NCI-H1417 (cell line): ENCODE measurements at regions not wholly inside any gene's neighbourhood (a gene's known extent, or its start where the extent isn't known, plus 50 kb on each side); places are given as distances from the start of the nearest gene placed in this dataset.
A peak's percentile ranks its signal among the peaks of the same experiment; 100 is the strongest.
"Not testable (repeated sequence)": the region's sequence is repeated elsewhere in the genome, so short reads cannot be mapped to it uniquely, and the experiment has no call there.

ENCODE experiments used
- DNase-seq, 3 experiments: peaks; one replicate each; lab custom pipeline; 2025; lab: John Stamatoyannopoulos, UW

- DNase-seq: peak in 1 of 3 experiments; percentile 14
Observed at GRCh38 chr1:148264374-148265276, 112.5 kb upstream of the NBPF11 start.

- peak in 2 of 3 experiments; percentile 67 to 82 for DNase-seq
Observed at GRCh38 chr1:148263906-148264255, 111.8 kb upstream of the NBPF11 start.

DNA sequence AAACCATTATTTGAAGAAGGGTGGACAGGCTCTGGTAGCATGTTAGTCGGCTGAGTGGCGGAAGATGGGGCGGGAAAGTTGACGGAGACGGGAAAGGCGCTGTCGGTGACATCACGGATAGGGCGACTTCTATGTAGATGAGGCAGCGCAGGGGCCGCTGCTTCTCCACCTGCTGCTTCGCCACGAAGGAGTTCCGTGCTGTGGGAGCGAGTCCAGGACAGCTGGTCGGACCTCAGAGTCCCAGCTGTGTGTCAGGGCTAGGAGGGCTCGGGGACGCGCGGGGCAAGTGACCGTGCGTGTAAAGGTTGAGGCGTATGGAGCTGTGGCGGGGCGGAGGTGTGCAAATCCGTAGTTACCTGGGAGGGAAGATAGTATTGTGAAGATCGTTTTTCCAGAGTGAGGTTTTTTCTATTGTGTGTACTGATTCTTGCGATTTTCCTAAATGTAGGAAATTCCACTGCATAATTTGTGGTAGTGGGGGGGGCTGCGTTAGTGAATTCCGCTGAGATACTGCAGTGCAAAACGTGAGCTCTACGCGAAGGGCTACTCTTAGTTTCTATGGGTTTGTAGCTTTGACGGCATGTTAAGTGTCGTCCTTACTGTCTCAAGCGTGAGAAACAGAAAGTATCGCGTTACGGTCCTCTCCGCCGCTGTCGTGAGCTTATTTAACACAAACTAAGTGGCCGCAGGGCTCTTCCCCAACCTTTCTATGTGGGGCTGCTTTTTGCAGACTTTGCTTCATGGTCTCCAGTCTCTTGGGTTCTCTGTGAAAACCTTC lies 111.2 kb upstream of the NBPF11 start:
- DNase-seq: peak; percentile 74 to 94 (median 88)

DNA sequence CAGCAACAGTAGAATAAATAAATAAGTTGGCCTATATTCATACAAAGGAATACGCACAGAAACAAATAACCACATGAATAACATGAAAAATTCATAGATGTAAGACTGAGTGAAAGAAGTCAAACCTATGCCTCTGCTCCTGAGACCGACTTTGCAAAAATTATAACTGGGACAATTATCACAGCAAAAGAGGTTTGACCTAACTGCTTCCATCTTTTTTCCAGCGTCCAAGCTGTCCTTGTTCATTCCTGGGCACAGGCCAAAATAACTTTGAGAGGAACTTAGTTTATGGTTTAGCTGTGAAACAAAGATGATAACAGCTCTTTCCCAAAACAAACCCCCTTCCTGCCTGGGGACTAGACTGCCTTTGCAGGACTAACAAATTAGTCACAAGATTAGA lies 109.6 kb upstream of the NBPF11 start:
- DNase-seq: not testable (repeated sequence)

GRCh38 chr1:148257886-148258285 lies 105.8 kb upstream of the NBPF11 start:
- not testable (repeated sequence) for DNase-seq

GRCh38 chr1:148254611-148255429 lies 102.7 kb upstream of the NBPF11 start:
- DNase-seq: peak; percentile 13 to 50 (median 46)

DNA sequence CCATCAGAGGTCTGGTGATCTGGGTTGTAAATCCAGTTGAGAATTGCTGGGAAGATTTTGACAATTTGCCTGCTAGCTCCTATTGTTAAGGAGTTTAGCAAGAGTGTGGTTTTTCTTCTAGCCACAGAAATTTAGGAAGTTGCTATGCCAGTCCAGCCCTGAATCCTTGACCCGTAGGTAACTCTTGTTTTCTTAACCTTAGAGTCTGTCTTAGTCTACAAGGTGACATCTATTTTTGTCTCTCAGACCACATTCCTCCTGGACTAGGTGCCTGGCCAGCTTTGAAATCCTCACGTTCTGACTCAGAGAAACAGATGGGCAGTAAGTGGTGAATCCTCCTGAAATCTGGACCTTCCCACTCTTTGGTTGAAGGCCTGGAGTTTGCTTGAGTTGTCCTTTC lies 101.7 kb upstream of the NBPF11 start:
- DNase-seq: not testable (repeated sequence)

DNA sequence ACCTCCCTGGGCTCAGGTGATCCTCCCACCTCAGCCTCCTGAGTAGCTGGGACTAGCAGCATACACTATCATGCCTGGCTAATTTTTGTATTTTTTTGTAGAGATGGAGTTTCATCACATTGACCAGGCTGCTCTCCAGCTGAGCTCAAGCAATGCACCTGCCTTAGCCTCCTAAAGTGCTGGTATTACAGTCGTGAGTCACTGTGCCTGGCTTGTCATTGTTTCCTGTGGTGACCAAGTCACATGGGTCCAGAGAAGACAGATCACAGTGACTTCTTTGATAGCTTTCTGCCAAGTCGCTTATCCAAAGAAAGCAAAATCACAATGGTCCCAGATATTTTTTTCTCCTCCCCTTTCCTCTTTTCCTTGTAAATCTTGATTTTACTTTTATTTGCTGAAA lies 96.7 kb upstream of the NBPF11 start:
- not testable (repeated sequence) for DNase-seq

GRCh38 chr1:148246258-148246861 lies 94.3 kb upstream of the NBPF11 start:
- not testable (repeated sequence) for DNase-seq

DNA sequence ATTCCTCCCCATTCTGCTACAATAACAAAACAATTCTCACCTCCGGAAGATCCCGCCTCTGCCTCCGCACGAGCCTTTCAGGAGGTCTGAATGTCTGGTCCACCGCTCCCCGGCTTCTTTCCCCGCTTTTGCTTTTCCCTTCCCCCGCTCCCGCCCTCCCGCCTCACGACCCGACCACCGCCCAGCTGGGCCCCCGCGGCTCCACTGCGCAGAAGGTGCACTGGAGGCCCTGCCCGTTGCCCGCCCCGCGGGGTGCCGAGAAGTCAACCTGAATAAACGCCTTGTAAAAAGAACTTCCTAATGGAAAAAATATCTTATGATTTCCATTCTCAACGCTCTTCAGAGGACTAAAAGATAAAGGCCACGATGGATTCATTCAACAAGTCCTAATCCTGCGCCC lies 93.8 kb upstream of the NBPF11 start:
- DNase-seq: not testable (repeated sequence)

DNA sequence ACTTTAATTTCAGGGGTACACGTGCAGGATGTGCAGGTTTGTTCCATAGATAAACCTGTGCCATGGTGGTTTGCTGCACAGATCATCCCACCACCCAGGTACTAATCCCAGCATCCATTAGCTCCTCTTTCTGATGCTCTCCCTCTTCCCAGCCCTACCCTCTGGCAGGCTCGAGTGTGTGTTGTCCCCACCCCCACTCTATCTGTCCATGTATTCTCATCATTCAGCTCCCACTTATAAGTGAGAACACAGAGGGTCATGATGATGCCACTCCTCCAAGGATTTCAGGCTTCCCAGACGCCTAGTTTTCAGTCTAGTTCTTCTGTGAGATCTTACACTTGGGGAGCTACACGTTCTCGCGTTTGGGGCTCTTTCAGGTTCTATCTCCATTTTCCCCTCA lies 93.4 kb upstream of the NBPF11 start:
- not testable (repeated sequence) for DNase-seq

DNA sequence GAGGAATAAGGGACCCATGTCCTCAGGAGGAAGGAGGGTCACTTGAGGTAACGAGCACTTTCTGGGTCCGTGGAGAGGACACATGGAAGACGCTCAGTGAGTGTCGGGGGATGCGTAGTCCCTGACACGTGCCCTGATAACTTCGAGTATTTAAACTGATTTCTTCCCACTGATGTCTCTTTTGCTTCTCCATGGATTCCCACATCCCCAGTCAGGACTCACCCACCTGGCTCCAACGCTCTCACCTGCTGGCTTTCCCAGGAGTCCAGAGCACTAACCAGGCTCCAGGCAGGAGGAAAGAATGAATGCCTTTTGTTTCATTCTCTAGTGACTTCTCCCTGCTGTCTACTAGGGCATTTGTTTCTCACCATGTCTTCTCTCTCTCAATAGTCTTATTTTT lies 81.2 kb upstream of the NBPF11 start:
- not testable (repeated sequence) for DNase-seq

- not testable (repeated sequence) for DNase-seq
Observed at GRCh38 chr1:148228846-148229245, 76.8 kb upstream of the NBPF11 start.

DNA sequence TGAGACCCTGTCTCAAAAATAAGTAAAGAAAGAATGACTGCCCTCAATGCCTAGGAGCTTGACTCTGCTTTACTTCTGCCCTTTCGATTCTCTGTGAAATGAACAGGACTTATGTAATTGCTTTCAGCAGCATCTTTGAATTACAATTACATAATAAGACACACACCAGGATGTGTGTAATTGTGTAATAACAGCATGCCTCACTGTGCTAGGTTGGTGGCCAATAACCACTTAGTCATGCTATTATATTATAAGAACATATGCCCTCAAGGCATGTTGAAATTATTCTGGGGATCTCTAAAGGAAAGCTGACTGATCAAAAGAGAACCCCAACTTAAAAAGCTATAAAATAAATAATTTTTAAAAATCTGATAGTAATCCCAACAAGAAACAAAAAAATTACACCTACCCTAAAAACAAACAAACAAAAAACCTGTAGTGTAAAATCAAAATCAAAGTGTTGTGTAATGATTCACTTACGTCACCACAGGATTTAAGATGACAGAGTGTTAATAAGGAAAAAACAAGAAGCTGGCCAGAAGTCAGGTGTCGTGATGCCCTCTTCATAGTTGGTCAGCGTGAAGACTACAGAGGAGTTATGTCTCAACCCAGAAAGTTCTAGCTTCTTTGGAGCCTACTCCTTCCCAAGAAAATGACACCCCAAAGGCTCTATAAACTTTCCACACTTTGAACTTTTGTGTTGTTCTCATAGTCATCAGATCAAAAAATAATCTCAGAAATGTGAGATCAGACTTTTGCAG lies 70.5 kb upstream of the NBPF11 start:
- DNase-seq: not testable (repeated sequence)

- not testable (repeated sequence) for DNase-seq
Observed at GRCh38 chr1:148221593-148221992, 69.5 kb upstream of the NBPF11 start.

DNA sequence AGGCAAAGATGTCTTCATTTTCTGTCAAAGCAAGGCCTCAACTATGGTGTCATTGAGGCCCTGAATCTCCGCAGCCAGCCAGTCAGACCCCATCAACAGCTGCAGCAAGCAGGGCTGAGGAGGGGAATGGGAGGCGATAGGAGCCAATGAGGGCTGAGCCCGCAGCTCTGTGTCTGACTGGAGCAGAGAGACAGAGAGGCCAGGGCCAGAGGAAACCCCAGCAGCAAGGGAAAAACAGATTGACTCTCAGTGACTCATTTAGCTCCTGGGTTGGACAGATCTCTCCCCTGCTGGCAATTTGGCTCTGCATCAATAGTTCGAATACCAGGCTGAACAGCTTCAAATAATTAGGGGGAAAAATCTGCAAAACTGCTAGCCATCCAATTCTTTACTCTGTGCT lies 67.1 kb upstream of the NBPF11 start:
- DNase-seq: not testable (repeated sequence)

DNA sequence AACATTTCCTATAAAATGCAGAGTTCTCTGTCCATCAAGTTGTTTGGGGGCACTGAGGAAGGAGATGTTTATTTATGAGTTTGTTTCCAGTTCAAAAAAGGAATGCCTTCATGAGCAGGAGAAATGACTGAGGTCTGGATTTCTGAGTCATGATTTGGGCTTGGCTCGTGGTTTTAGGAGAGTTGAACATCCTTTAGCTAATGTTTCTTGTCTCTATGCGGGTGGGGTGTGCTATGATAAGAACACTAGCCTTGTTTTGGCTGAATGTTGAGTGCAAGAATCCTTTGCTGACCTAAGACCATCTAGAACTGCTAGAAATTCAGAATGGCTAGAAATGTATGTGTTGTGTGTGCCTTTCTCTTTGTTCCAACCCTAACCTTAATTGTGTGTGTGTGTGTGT lies 59.1 kb upstream of the NBPF11 start:
- DNase-seq: not testable (repeated sequence)

DNA sequence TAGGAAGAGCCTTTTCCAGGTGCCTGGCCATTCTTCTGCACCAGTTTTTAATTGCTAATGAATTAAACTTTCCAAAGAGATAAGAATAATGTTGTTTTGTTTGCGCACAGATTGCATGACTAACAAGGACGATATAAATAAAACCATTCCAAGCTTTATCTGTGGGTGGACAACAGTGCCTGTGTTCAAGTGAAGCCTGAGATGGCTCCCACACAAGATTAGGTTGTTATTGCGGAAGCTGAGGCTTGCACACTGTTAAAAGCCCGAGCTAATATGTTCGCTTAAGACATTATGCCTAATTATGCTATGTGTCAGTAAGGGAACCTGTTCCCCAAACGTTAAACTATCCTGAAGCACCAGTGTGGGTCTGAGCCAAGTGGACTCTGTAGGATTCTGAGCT lies 58.5 kb upstream of the NBPF11 start:
- not testable (repeated sequence) for DNase-seq

GRCh38 chr1:148210166-148210565 lies 58.1 kb upstream of the NBPF11 start:
- not testable (repeated sequence) for DNase-seq

- DNase-seq: not testable (repeated sequence)
Observed at GRCh38 chr1:148202013-148202412, 49.9 kb upstream of the NBPF11 start.
